Osteocyte (in vitro differentiated cells): ENCODE measurements at regions not wholly inside any gene's neighbourhood (a gene's known extent, or its start where the extent isn't known, plus 50 kb on each side); places are given as distances from the start of the nearest gene placed in this dataset.
A peak's percentile ranks its signal among the peaks of the same experiment; 100 is the strongest.

Experiments used
- DNase-seq: peaks from one replicate; pipeline ENCODE4 v3.0.0; 2021; ENCODE audit warnings: mixed read lengths; ENCODE audit not compliant: unreplicated experiment; ENCODE audit errors: extremely low spot score
- H3K27ac Mint-ChIP-seq: one replicate; pipeline ENCODE4 v1.8.0; 2021; ENCODE audit warnings: mild to moderate bottlenecking, mixed read lengths; ENCODE audit not compliant: unreplicated experiment
- H3K27me3 Mint-ChIP-seq: one replicate; pipeline ENCODE4 v1.8.0; 2021; ENCODE audit warnings: mixed read lengths; ENCODE audit not compliant: unreplicated experiment
- H3K36me3 Mint-ChIP-seq: one replicate; pipeline ENCODE4 v1.8.0; 2021; ENCODE audit warnings: mixed read lengths; ENCODE audit not compliant: unreplicated experiment
- H3K4me1 Mint-ChIP-seq: one replicate; pipeline ENCODE4 v1.8.0; 2021; ENCODE audit warnings: mixed read lengths; ENCODE audit not compliant: unreplicated experiment
- H3K4me3 Mint-ChIP-seq: one replicate; pipeline ENCODE4 v1.8.0; 2021; ENCODE audit warnings: mild to moderate bottlenecking, moderate library complexity, mixed read lengths; ENCODE audit not compliant: unreplicated experiment
- H3K9me3 Mint-ChIP-seq: one replicate; pipeline ENCODE4 v1.8.0; 2021; ENCODE audit warnings: mixed read lengths; ENCODE audit not compliant: unreplicated experiment
- CTCF ChIP-seq: fragments of 200-600 bp; sonication (generic); IDR thresholded peaks from 2 replicates; pipeline ENCODE4 v1.5.0; 2021; ENCODE audit warnings: antibody characterized with exemption, mild to moderate bottlenecking, moderate library complexity

DNA sequence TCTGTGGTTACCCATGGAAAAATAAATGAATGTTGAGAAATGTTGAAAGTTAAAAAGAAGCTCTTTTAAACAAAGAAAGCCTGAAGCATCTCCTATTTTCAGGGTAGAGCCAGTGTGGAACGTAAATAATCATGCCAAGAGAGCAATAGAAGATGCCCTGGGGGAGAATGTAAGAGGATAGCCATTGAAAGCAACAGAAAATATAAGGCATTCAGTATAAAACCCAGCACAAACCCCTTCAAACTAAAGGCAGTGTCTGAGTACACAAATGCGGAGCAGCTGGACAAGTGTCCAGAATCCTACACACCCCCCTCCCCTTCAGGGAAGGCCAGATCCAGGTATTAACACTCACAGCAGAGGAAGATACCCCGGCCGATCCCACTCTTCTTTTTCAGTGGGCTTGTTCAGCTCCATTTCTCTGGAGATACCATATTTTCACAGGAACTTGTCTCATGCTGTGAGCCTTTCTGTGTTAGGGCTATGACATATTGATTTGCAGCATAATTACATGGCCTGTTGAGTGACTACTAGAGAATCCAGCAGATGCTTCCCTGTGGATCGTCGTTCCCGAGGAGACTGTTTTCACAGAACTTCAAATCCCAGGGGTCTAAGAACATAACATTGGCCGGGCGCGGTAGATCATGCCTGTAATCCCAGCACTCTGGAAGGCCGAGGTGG lies 101.2 kb downstream of the PLK2 start:
- Mint-ChIP-seq H3K27me3 (peaks cover 2% of the 10 kb centered on the region), H3K9me3 (no peaks in the 10 kb centered on the region), H3K4me1 (peaks cover 16% of the 10 kb centered on the region), H3K4me3 (no peak overlapping the region), H3K36me3 (no peaks in the 10 kb centered on the region), H3K27ac (peak overlapping the region; percentile 23)
- DNase-seq = no peak
- TF ChIP-seq CTCF = no peak

DNA sequence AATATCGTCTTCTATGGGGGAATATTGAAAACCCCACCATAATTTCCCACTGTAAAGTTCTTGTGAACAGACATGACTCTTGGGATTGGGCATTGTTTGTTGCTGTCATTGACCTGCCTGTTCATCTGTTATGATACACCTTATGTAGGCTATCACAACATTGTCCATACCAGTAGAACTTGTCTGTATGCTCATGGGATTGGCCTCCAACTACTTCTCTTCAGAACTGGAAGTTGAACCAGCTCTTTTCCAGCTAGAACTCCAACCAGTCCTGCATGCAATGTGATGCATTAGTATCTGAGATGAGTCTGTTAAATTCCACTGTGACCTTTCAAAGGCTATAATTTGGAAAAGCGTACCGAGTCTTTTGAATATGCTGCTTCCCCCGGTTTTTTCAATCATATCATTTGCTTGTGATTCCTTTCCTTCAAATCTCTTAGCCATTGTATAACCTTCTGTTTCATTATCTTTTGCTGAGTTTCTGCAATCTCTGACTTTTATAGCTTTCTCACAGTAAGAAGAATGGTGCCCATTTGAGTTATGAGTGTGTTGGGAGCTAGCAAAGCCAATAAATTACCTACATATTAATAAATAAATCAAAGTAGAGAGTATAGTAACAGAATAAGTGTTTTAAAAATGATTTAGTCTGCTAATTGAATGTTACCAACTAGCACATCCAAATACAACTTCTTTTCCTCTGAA lies 101.9 kb downstream of the PLK2 start:
- Mint-ChIP-seq H3K36me3 (no peaks in the 10 kb centered on the region), H3K4me1 (peaks cover 16% of the 10 kb centered on the region), H3K4me3 (no peak overlapping the region), H3K27me3 (peaks cover 2% of the 10 kb centered on the region), H3K9me3 (no peaks in the 10 kb centered on the region), H3K27ac (peak overlapping the region; percentile 23)
- TF ChIP-seq CTCF = no peak
- DNase-seq = no peak

DNA sequence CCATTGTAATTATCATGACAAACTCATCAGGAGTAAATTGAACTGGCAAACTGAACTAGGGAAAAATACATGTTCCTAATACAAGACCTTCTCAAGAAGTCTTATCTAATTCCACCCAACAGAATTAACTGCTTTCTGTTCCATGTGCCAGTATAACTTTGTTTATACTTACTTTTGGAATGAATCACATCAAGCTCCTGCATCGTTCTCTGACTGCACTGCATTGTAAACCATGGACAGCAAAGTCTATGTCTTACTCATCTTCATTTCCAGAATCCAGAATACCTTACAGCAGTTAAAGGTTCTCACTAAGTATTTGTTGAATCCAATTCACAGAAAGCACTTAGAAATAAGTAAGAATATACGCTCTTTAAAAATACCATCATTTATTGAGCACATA lies 102.8 kb downstream of the PLK2 start:
- Mint-ChIP-seq H3K4me1 (peaks cover 16% of the 10 kb centered on the region), H3K4me3 (no peak overlapping the region), H3K27me3 (peaks cover 2% of the 10 kb centered on the region), H3K27ac (no peak overlapping the region), H3K36me3 (no peaks in the 10 kb centered on the region), H3K9me3 (no peaks in the 10 kb centered on the region)
- no peak for DNase-seq
- TF ChIP-seq CTCF = no peak

DNA sequence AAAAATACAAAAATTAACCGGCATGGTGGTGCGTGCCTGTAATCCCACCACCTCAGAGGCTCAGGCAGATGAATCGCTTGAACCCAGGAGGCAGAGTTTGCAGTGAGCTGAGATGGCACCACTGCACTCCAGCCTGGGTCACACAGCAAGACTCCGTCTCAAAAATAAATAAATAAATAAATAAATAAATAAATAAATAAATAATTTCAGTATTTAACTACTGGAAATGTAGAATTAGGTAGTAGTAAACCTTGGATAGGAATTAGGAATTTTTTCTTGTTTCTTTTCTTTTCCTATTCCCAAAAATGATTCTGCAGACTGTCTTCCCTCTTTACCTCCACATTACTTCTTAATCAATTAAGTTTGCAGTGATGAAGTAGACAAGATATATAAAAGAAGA lies 103.2 kb downstream of the PLK2 start:
- Mint-ChIP-seq H3K4me3 (no peak overlapping the region), H3K27ac (no peak overlapping the region), H3K4me1 (peaks cover 16% of the 10 kb centered on the region), H3K9me3 (no peaks in the 10 kb centered on the region), H3K36me3 (no peaks in the 10 kb centered on the region), H3K27me3 (peaks cover 2% of the 10 kb centered on the region)
- no peak for TF ChIP-seq CTCF
- no peak for DNase-seq

GRCh38 chr5:58354827-58355226 lies 105.1 kb downstream of the PLK2 start:
- Mint-ChIP-seq H3K27ac (no peak overlapping the region), H3K9me3 (no peaks in the 10 kb centered on the region), H3K4me1 (peaks cover 16% of the 10 kb centered on the region)

More at GRCh38 chr5:58354827-58355226, 105.1 kb downstream of the PLK2 start:
- TF ChIP-seq CTCF = no peak
- no peak for DNase-seq
- H3K36me3 Mint-ChIP-seq = no peaks in the 10 kb centered on the region
- H3K27me3 Mint-ChIP-seq = no peaks in the 10 kb centered on the region
- H3K4me3 Mint-ChIP-seq = no peak overlapping the region
